GM19351 (cell line): ENCODE measurements at regions not wholly inside any gene's neighbourhood (a gene's known extent, or its start where the extent isn't known, plus 50 kb on each side); places are given as distances from the start of the nearest gene placed in this dataset.
"Not testable (repeated sequence)": the region's sequence is repeated elsewhere in the genome, so short reads cannot be mapped to it uniquely, and the experiment has no call there.

Experiments
- ATAC-seq: cut with Tn5 transposase; IDR thresholded peaks from one replicate; pipeline ENCODE4 v1.9.1; 2021; ENCODE audit warnings: mild to moderate bottlenecking, moderate library complexity; ENCODE audit not compliant: unreplicated experiment

DNA sequence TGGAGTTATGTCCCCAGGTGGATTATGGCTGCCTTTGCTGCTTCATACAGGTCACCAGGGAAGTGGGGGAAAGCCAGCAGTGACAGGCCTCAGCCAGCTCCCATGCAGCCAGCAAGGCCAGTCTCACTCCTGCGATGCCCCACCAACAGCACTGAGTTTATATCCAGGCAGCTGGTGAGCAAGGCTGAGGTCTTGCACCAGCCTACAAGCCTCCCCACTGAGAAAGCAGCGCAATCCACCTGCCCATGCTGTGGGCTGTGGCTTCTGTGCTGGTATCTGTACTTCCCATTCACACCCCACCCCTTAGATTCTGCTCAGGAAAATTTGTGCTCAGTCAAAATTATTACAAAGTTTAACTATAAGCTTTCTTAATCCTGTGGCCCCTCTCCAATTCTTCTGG is 153.5 kb downstream of the HHIP start:
- no peak for ATAC-seq

DNA sequence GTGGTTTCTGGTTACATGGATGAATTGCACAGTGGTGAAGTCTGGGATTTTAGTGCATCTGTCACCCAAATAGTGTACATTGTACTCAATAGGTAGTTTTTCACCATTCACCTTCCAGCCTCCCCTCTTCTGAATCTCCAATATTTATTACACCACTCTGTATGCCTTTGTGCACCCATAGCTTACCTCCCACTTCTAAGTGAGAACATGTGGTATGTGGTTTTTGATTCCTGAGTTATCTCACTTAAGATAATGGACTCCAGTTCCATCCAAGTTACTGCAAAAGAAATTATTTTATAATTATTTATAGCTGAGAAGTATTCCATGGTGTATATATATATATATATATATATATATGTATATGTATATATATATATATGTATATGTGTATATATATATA is 155.8 kb downstream of the HHIP start:
- ATAC-seq, result no peak

GRCh38 chr4:144808034-144808433 is 162.1 kb downstream of the HHIP start:
- ATAC-seq, result no peak

- ATAC-seq, result no peak
These were observed 163.2 kb downstream of the HHIP start for GRCh38 chr4:144809056-144809640.

- ATAC-seq, result no peak
These were observed 170.7 kb downstream of the HHIP start for GRCh38 chr4:144816668-144817067.

GRCh38 chr4:144817081-144817480 is 171.1 kb downstream of the HHIP start:
- no peak for ATAC-seq

DNA sequence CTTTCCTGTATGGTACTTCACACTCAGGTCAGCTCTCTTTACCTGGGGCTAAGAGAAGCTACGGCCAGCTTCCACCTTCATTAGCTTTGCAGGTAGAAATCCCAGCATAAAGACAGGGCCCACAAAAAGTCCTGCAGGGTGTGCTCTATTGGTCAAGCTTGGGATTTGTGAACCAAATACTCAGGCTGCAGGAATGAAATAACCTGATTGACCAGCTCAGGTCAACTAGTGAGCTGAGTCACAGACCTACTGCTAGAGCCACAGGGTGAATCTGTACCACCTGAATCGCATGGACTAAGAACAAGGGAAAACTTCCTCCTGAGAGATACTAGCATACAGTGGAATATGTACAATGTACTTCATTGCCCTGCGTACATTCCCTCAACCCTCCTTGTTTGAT is 172.2 kb downstream of the HHIP start:
- no peak for ATAC-seq

DNA sequence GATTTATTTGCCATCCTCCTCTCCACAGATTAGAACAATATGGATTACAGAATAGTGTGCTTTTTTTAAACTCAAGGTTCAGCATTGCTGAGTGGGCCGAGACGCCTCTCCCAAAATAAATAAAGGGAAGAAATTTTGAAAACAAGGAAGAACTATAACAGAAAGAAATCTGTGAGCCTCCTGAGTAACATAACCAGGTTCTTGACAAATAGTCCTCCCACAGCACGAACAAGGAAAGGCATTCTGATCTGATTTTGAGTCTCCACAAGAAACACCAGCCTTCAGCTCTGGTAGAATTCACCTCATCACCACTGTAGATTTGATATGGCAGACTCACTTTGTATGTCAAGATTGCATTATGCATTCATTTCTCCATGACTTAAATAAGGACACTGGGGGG is 173.6 kb downstream of the HHIP start:
- ATAC-seq, result no peak

- no peak for ATAC-seq
These were observed 174.2 kb downstream of the HHIP start for GRCh38 chr4:144820011-144820727.

DNA sequence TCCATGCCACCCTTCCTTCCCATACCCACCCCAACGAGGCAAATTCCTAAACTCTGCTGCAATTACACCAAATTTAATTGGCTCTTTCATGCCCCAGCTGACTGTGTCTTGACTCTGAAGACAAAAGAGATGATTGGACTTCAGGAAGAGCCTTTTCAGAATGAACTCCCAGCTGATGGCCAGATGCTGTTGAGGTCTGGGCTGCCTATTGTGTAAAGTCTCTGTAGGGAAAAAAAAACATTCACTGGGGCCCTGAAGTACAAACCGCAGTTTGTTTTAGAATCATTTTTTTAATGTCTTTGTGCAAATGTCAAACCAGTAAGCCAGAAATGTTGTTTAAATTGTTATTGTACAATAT is 174.8 kb downstream of the HHIP start:
- no peak for ATAC-seq

DNA sequence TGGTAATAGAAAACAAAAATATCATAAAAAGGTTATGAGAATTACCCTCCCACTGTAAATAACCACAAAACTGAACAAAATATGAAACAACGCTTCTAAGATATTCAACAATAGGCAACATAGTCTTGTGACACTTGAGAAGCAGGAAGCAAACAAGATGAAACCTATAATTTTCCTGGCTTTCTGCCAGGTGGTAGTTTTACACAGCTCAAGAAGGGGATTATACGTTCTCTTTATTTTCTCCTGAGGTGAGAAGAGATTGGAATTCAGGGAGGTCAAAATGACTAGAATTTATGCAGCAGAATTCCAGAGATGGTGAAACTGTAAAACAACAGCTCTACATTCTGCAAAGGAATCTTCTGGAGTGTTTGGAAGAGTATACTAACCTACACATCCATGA is 186.0 kb downstream of the HHIP start:
- no peak for ATAC-seq

GRCh38 chr4:144845411-144845810 is 199.5 kb downstream of the HHIP start:
- ATAC-seq, result no peak

DNA sequence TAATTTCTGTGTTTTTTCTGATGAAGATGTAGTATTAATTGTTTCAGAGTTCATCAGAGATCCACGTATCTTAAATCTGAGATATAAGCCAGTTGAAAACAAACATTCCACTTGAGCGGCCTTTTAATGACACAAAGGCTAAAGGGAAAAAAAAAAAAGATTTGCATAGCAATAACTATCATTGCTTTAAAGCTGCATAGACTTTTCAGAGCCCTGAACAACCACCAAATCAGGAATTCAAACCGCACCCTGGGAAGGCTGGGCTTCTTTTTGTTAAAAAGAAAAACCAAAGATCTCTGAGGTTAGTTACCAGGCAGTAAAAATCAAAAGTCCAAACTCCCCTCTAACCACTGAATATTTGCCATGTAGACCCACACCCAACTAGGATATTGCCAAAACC is 206.0 kb downstream of the HHIP start:
- ATAC-seq, result no peak

DNA sequence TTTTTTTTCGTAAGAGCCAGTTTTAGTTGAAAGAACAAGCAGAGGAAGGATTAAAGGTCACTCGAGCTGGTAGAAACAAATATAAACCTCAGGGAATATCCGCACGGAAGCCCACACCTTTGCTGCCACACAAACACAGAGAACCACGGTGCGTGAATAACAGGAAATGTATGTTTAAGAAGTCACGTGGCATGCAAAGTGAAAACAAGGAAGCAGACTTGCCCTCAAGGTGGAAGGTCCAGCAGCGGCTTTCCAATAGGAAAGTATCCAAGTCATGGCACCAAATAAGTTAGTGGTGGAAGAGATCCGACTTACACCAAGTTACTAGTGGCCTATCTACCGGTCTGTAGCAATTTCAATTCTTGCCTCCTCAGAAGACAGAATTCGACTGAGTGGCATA is 215.5 kb downstream of the HHIP start:
- no peak for ATAC-seq

- ATAC-seq, result no peak
These were observed 216.3 kb downstream of the HHIP start for GRCh38 chr4:144862210-144862609.

GRCh38 chr4:144864891-144865290 is 218.9 kb downstream of the HHIP start:
- not testable (repeated sequence) for ATAC-seq

DNA sequence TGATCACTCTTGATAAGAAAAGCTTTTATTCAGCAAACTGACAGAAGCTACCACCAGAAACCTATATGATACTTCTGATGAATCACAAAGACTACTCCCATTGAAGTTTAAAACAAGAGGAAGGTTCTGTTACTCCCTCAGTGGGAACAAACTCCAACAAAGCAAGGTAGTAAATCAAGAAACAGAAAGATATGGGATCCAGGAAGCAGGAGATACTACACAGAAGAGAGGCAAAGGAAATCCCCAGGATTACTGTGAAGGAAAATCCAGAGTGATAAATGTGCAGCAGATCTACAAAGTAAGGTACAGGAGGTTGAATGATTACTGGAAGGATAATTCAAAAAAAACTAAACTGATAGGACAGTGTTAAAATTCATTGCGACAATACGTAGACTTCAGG is 222.4 kb downstream of the HHIP start:
- no peak for ATAC-seq

- ATAC-seq, result no peak
These were observed 225.3 kb downstream of the ANAPC10 start for GRCh38 chr4:144872508-144873225.

- no peak for ATAC-seq
These were observed 224.6 kb downstream of the ANAPC10 start for GRCh38 chr4:144873226-144873990.

DNA sequence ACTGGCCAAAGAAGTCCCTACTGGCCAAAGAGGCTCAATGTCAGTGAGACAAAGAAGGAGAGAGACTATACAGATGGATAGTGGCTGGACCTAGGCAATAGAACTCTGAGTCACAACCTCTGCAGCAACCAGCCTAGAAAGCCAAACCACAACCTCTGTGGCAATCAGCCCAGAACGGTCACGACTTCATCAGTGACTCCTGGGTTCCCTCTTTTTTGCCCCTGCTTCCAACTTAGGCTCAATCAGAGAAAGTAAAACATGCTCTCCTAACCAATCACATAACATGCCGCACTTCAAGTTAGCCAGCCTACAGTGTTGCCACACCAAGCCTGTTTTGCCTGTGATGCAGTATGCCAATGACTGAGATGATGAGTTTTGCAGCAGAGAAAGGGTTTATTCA is 203.4 kb downstream of the ANAPC10 start:
- no peak for ATAC-seq

DNA sequence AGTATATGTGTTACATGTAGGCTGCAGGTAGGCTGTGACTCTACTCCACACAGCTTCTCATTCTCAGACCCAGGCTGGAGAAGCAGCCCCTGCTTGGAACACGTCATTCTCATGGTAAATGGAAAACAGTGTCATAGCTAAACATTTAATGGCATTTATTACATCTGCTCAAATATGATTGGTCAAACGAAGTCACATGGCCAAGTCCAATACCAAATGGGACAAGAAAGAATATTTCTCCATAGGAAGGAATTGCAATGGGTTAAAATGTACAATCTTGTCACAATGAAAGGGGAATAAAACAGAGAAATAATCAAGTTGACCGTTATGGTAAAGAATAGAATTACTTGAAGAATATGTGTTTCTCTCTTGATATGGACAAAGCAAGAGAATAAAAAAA is 198.6 kb downstream of the ANAPC10 start:
- no peak for ATAC-seq

DNA sequence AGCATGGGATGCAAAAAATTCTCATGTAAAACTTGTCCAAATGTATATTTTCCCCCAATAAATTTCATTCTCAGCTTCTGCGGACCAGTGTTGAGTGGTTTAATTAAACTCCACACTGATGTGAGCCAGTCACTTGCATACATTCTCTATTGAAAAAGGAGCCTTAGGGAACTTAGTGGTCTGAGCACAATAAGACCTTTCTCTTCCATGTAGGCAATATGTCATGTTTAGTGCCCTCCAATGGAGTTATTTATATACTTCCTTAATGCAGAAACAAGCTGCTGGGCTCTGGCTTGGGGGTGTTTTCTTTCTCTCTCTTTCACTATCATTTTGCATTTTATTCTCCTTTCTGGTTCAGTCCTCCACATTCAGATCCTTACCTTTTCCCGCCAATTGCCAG is 196.9 kb downstream of the ANAPC10 start:
- no peak for ATAC-seq
